ENCODE measurements at regions not wholly inside any gene's neighbourhood (a gene's known extent, or its start where the extent isn't known, plus 50 kb on each side); places are given as distances from the start of the nearest gene placed in this dataset.

DNA sequence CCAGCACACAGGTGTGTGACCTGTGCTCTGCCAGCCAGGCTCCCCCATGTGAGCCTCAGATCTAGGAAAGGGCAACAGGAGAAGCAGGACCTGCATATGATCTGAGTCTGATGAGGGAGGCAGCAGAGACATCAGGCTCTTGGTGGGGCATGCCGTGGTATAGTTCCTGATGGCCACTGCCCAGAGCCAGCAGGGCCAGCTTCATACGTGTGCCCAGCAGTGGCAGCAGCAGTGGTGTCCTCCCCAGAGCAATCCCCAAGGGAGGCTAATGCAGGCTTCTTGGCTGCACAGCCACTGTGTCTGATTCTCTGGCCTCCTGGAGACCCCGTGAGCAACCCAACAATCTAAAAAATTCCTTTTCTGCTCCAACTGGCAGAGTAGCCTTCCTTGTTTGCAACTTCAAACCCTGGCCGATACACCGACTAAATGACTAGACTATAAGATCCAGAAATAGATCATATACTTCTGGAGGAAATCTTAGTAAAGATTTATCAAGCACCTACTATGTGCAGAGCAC is 230.6 kb upstream of the ZMIZ1 start:
- Histone ChIP-seq H3K36me3 (ENCODE audit: control insufficient read depth in 1 of 2, insufficient read depth in 2 of 2, low read length in 2 of 2) (no peaks in the 10 kb centered on the region), H4K20me1 (ENCODE audit: insufficient read depth) (no peaks in the 10 kb centered on the region), H3K27ac (ENCODE audit: low read depth, low read length) (no peak overlapping the region), H3K9me2 (ENCODE audit: insufficient read depth) (no peaks in the 10 kb centered on the region), H3K9me3 (ENCODE audit: control insufficient read depth in 1 of 2, insufficient read depth in 1 of 2, low read depth in 1 of 2, low read length in 2 of 2) (no peaks in the 10 kb centered on the region), H3K79me2 (ENCODE audit: insufficient read depth, low read length) (no peaks in the 10 kb centered on the region), H3K9ac (ENCODE audit: low read length) (no peak overlapping the region), H3K27me3 (ENCODE audit: insufficient read depth, low read length) (no peaks in the 10 kb centered on the region), H3K4me2 (ENCODE audit: low read length) (no peak overlapping the region), H2AFZ (ENCODE audit: low read depth, low read length, poor library complexity, severe bottlenecking) (no peak overlapping the region), H3K4me1 (ENCODE audit: control insufficient read depth in 1 of 2, insufficient read depth in 2 of 2, low read length in 2 of 2) (no peaks in the 10 kb centered on the region), H3K4me3 (replicated peaks in 1 of 2; ENCODE audit: low read depth in 1 of 2, low read length in 2 of 2) (no peak overlapping the region)
- POLR2A ChIA-PET, result no interaction called here
- DNase-seq (ENCODE audit: low read depth, low spot score) (no peak), ATAC-seq (no peak)
- CTCF ChIA-PET, result no interaction called here
- BruUV-seq (replicated peaks), result no TSS peak
- intact Hi-C loops (cut with micrococcal nuclease), result no loop called here
- no peak for TF ChIP-seq ZFX (IDR thresholded peaks at IDR 0.05)
- no peak for TF ChIP-seq TCF7L2 (IDR thresholded peaks at IDR 0.05; ENCODE audit: borderline replicate concordance, extremely low read depth, insufficient read depth, insufficient read length)
- no peak for TF ChIP-seq EZH2phosphoT487 (IDR thresholded peaks at IDR 0.05; ENCODE audit: borderline replicate concordance)
- no peak for TF ChIP-seq CBX3 (IDR thresholded peaks at IDR 0.05; ENCODE audit: low read depth)
- no peak for TF ChIP-seq POLR2AphosphoS5 (IDR thresholded peaks at IDR 0.05; ENCODE audit: low read depth, low read length)
- no peak for TF ChIP-seq RAD21 (IDR thresholded peaks at IDR 0.05; ENCODE audit: low read depth)
- TF ChIP-seq EZH2 (IDR thresholded peaks at IDR 0.05), result no peak
- RAD21 ChIA-PET (ENCODE audit: low non-redundant PET in 1 of 2, low total read pairs in 2 of 2, uncharacterized antibody in 2 of 2, unreplicated experiment in 2 of 2), result no interaction called here

DNA sequence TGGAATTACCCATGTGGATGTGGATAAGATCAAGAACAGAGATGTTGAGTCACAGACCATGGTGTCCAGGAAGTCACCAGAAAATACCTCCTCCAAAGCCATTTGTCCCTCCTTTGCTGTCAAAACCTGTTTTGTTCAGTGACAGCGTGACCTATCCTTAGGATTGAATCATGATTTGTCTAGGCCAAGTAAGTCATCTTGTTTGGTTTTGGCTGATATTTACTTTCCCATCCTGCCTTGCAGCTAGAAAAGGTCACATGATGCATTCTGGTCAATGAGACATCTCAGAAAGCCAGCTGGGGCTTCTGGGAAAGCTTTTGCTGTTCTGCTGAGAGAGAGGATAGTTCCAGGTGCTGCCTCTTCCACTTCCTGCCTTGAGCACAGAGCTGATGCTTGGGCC is 225.3 kb upstream of the ZMIZ1 start:
- no peak for ATAC-seq
- ChIA-PET POLR2A (no interaction called here), CTCF (no interaction called here), RAD21 (ENCODE audit: low non-redundant PET in 1 of 2, low total read pairs in 2 of 2, uncharacterized antibody in 2 of 2, unreplicated experiment in 2 of 2) (no interaction called here)
- no peak for TF ChIP-seq EGR1 (IDR thresholded peaks at IDR 0.05; ENCODE audit: low read depth)
- no peak for TF ChIP-seq ZNF274 (IDR thresholded peaks at IDR 0.05; ENCODE audit: low read depth, low read length)
- no peak for TF ChIP-seq SRF (IDR thresholded peaks at IDR 0.05; ENCODE audit: low read depth)
- TF ChIP-seq POLR2A (IDR thresholded peaks at IDR 0.05; ENCODE audit: borderline replicate concordance, extremely low read depth, insufficient read depth, insufficient read length), result no peak
- no peak for TF ChIP-seq ZFX (IDR thresholded peaks at IDR 0.05)
- no peak for TF ChIP-seq FOSL1 (IDR thresholded peaks at IDR 0.05; ENCODE audit: low read depth)
- TF ChIP-seq EZH2phosphoT487 (IDR thresholded peaks at IDR 0.05; ENCODE audit: borderline replicate concordance), result no peak
- no peak for TF ChIP-seq EZH2 (IDR thresholded peaks at IDR 0.05)
- TF ChIP-seq, protein P1, sequence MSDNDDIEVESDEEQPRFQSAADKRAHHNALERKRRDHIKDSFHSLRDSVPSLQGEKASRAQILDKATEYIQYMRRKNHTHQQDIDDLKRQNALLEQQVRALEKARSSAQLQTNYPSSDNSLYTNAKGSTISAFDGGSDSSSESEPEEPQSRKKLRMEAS (IDR thresholded peaks at IDR 0.05), result no peak
- no peak for TF ChIP-seq SP1 (IDR thresholded peaks at IDR 0.05; ENCODE audit: low read depth)
- no peak for TF ChIP-seq RAD21 (IDR thresholded peaks at IDR 0.05; ENCODE audit: low read depth)
- TF ChIP-seq JUND (IDR thresholded peaks at IDR 0.05), result no peak
- no peak for TF ChIP-seq YY1 (IDR thresholded peaks at IDR 0.05; ENCODE audit: extremely low read depth, insufficient replicate concordance, low read depth, low read length)
- no peak for TF ChIP-seq TCF7L2 (IDR thresholded peaks at IDR 0.05; ENCODE audit: borderline replicate concordance, extremely low read depth, insufficient read depth, insufficient read length)
- Histone ChIP-seq H3K4me3 (replicated peaks in 1 of 2; ENCODE audit: low read depth in 1 of 2, low read length in 2 of 2) (no peak overlapping the region), H3K9me3 (ENCODE audit: control insufficient read depth in 1 of 2, insufficient read depth in 1 of 2, low read depth in 1 of 2, low read length in 2 of 2) (no peaks in the 10 kb centered on the region), H4K20me1 (ENCODE audit: insufficient read depth) (no peaks in the 10 kb centered on the region), H3K9me2 (ENCODE audit: insufficient read depth) (no peaks in the 10 kb centered on the region), H3K4me1 (ENCODE audit: control insufficient read depth in 1 of 2, insufficient read depth in 2 of 2, low read length in 2 of 2) (no peaks in the 10 kb centered on the region), H3K9ac (ENCODE audit: low read length) (no peak overlapping the region), H3K79me2 (ENCODE audit: insufficient read depth, low read length) (no peaks in the 10 kb centered on the region), H3K4me2 (ENCODE audit: low read length) (no peak overlapping the region), H3K27me3 (ENCODE audit: insufficient read depth, low read length) (no peaks in the 10 kb centered on the region), H3K36me3 (ENCODE audit: control insufficient read depth in 1 of 2, insufficient read depth in 2 of 2, low read length in 2 of 2) (no peaks in the 10 kb centered on the region), H2AFZ (ENCODE audit: low read depth, low read length, poor library complexity, severe bottlenecking) (no peak overlapping the region), H3K27ac (ENCODE audit: low read depth, low read length) (no peak overlapping the region)
- DNase-seq (ENCODE audit: low read depth, low spot score), result no peak
- no TSS peak for BruUV-seq (replicated peaks)
- intact Hi-C loops (cut with micrococcal nuclease), result no loop called here

All from HCT116 (cell line).